ENCODE measurements at regions not wholly inside any gene's neighbourhood (a gene's known extent, or its start where the extent isn't known, plus 50 kb on each side); places are given as distances from the start of the nearest gene placed in this dataset.
A peak's percentile ranks its signal among the peaks of the same experiment; 100 is the strongest.

DNA sequence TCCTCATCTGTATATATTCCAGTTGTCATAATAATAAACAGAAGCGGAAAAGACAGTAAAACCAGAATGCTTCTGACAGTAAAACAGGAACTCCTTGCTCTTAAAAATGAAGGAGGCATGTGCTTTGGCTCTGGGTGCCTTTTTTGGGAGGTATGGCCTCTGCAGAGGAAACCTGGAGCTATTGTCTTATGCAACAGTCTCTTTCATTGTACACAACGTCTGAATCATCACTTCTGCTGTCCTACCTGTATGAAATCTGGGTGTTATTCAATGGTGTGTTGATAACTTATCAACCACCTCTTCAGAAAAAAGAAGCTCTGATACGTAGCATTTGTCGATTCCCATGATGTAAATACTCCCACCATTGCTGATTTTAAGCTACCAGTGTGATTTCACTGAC lies 64.8 kb downstream of the CDCA7 start:
- no peak for ATAC-seq
- 37 to 53% methylated on average over 4 of the region's 4 CpGs for WGBS, 2 donors

DNA sequence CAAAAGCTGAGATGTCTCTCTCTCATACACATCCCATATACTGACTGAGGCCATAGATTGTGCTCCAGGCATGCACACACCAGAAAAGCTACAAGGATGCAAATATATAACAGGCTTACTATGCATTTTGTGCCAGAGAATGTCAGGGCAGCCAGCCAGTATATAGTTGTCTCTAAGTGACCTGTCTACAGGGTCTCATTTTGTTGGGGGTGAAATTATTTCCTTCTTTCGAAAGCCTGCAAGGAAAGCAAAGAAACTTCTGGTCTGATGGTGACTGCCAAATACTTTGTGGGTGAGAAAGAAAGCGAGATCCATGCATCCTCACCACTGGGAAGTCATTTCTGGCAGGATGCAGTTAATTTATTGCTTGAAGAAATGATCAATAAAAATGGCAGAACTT lies 70.2 kb downstream of the CDCA7 start:
- TF ChIP-seq, protein P1, sequence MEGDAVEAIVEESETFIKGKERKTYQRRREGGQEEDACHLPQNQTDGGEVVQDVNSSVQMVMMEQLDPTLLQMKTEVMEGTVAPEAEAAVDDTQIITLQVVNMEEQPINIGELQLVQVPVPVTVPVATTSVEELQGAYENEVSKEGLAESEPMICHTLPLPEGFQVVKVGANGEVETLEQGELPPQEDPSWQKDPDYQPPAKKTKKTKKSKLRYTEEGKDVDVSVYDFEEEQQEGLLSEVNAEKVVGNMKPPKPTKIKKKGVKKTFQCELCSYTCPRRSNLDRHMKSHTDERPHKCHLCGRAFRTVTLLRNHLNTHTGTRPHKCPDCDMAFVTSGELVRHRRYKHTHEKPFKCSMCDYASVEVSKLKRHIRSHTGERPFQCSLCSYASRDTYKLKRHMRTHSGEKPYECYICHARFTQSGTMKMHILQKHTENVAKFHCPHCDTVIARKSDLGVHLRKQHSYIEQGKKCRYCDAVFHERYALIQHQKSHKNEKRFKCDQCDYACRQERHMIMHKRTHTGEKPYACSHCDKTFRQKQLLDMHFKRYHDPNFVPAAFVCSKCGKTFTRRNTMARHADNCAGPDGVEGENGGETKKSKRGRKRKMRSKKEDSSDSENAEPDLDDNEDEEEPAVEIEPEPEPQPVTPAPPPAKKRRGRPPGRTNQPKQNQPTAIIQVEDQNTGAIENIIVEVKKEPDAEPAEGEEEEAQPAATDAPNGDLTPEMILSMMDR (IDR thresholded peaks at IDR 0.05): no peak
- no peak overlapping the region for H3K27ac ChIP-seq
- DNase-seq: no peak
- H3K9me3 ChIP-seq: no peaks in the 10 kb centered on the region
- peaks cover 0 to 4% (median 0%) of the 10 kb centered on the region in 7 donors for H3K27me3 ChIP-seq
- H3K36me3 ChIP-seq: no peaks in the 10 kb centered on the region
- H3K4me1 ChIP-seq: peaks cover 0 to 15% (median 14%) of the 10 kb centered on the region in 9 donors
- intact Hi-C loops (cut with DNase I): no loop called here
- ATAC-seq: no peak
- H3K4me3 ChIP-seq: no peak overlapping the region
- WGBS, 2 donors: 53 to 62% methylated on average over 2 of the region's 2 CpGs

More for the DNA sequence above, 64.8 kb downstream of the CDCA7 start:
- Histone ChIP-seq H3K27me3 (peaks cover 0 to 11% (median 0%) of the 10 kb centered on the region in 7 donors), H3K36me3 (no peaks in the 10 kb centered on the region), H3K4me3 (no peak overlapping the region), H3K9me3 (no peaks in the 10 kb centered on the region), H3K4me1 (no peaks in the 10 kb centered on the region), H3K27ac (no peak overlapping the region)
- TF ChIP-seq, protein P1 (IDR thresholded peaks at IDR 0.05): no peak
- no peak for DNase-seq
- intact Hi-C loops (cut with DNase I): no loop called here

DNA sequence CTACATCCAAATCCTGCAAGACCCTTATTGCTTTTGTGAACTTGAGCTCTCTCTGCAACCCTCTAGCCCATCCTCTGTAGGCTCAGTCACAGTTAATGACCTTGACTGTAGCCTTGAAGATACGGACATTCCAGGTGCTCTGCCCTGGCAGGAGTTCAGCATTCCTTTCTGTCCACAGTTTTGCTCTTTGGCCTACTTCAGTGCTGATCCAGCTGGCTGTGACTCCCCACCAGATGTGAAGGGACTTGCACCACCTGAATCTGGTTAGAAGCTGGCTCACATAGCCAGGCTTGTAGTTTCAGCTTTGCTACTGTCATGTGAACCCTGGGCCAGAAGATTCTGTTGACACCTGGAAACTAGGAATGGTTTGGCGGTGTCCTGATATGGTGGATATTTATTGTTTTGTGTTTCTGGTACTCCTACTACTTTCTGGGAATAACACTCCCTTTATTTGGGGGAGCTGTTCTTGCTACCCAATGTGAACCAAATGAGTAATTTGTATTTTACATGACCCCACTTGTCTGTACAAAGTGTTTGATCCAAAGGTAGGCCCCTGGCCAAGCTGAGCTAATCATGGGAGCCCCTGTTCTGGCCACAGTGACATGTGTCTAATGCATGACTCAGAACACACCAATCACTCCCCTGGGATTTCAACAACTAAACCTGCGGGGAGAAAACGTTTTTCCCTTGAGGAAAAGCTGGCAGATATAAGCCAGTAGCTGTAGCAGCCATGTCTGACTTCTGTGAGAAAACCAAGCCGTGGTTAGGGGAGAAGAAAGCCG lies 73.4 kb downstream of the CDCA7 start:
- Histone ChIP-seq H3K4me1 (peaks cover 0 to 18% (median 14%) of the 10 kb centered on the region in 9 donors), H3K27ac (peak overlapping the region in 4 of 10 donors; percentile 43 to 55 (median 53)), H3K36me3 (no peaks in the 10 kb centered on the region), H3K4me3 (no peak overlapping the region), H3K9me3 (no peaks in the 10 kb centered on the region), H3K27me3 (peaks cover 0 to 8% (median 0%) of the 10 kb centered on the region in 7 donors)
- DNase-seq (peak; percentile 22 to 62), ATAC-seq (peak; percentile 72 to 95 (median 87))
- WGBS, 2 donors: 47 to 54% methylated on average over 6 of the region's 6 CpGs
- TF ChIP-seq, protein P1 (IDR thresholded peaks at IDR 0.05): no peak
- intact Hi-C loops (cut with DNase I): no loop called here

DNA sequence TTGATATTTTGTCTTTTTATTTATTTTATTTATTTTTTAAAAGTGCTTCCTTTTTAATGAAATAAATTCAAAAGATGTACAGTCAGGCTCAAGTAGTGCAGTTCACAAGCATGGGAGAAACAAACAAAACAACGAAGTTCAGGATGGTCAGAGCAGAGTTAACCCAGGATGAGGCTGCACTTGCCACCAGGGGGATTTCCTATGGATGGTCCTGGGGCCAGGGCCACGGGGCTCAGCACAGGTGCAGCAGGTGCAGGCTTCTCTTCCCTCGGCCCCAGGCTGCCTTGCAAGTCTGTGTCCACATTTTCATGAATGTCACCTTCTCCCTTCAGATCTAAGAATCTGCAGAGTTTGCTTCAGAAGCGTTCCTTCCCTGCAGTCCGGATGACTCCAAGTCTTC lies 76.5 kb downstream of the CDCA7 start:
- Histone ChIP-seq H3K4me1 (peaks cover 0 to 40% (median 16%) of the 10 kb centered on the region in 9 donors), H3K27me3 (peaks cover 0 to 8% (median 0%) of the 10 kb centered on the region in 7 donors), H3K4me3 (no peak overlapping the region), H3K27ac (no peak overlapping the region), H3K36me3 (no peaks in the 10 kb centered on the region), H3K9me3 (no peaks in the 10 kb centered on the region)
- WGBS, 2 donors: 80 to 81% methylated on average over 5 of the region's 5 CpGs
- DNase-seq (no peak), ATAC-seq (no peak)
- TF ChIP-seq, protein P1 (IDR thresholded peaks at IDR 0.05): no peak
- intact Hi-C loops (cut with DNase I): no loop called here

Data from heart right ventricle (tissue), 16 donors.